ENCODE measurements at regions not wholly inside any gene's neighbourhood (a gene's known extent, or its start where the extent isn't known, plus 50 kb on each side); places are given as distances from the start of the nearest gene placed in this dataset.

- TF ChIP-seq, protein P1, sequence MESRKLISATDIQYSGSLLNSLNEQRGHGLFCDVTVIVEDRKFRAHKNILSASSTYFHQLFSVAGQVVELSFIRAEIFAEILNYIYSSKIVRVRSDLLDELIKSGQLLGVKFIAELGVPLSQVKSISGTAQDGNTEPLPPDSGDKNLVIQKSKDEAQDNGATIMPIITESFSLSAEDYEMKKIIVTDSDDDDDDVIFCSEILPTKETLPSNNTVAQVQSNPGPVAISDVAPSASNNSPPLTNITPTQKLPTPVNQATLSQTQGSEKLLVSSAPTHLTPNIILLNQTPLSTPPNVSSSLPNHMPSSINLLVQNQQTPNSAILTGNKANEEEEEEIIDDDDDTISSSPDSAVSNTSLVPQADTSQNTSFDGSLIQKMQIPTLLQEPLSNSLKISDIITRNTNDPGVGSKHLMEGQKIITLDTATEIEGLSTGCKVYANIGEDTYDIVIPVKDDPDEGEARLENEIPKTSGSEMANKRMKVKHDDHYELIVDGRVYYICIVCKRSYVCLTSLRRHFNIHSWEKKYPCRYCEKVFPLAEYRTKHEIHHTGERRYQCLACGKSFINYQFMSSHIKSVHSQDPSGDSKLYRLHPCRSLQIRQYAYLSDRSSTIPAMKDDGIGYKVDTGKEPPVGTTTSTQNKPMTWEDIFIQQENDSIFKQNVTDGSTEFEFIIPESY (IDR thresholded peaks at IDR 0.05): no peak
Observed at GRCh38 chrX:130560544-130560943, 158.8 kb downstream of the RBMX2 start (continued).

DNA sequence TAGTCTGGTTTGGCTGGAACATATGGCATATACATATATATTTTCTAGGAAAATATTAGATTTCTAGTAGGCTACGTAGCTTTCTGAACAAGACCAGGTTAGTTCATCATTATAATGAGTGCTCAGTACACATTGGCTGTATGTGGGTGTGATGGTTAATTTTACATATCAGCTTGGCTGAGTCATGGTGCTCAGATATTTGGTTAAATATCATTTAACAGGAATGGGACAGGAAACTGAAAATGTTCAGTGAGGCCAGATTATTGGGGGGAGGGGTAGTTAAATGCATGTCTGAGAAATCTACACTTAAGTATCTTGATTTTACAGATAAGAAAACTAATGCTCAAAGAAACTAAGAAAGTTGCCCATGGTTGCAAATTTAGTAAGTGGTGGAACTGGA lies 160.1 kb downstream of the RBMX2 start:
- H3K27ac ChIP-seq (ENCODE audit: low read depth in 1 of 2, low read length in 2 of 2): no peak overlapping the region
- H3K27me3 ChIP-seq (ENCODE audit: control insufficient read depth in 4 of 4, insufficient read depth in 4 of 4, low read length in 3 of 4): no peaks in the 10 kb centered on the region
- DNase-seq (ENCODE audit: low spot score): no peak
- H3K36me3 ChIP-seq (ENCODE audit: control insufficient read depth in 4 of 4, insufficient read depth in 3 of 4, low read depth in 1 of 4, low read length in 3 of 4): no peaks in the 10 kb centered on the region
- no peaks in the 10 kb centered on the region for H3K9me3 ChIP-seq (ENCODE audit: control insufficient read depth in 4 of 4, low read length in 3 of 4)
- H3K9ac ChIP-seq (ENCODE audit: low read depth in 1 of 2, low read length in 2 of 2): no peak overlapping the region
- TF ChIP-seq RXRA (IDR thresholded peaks at IDR 0.05) (no peak), JUND (IDR thresholded peaks at IDR 0.05) (no peak), FOXA1 (IDR thresholded peaks at IDR 0.05) (no peak), RAD21 (IDR thresholded peaks at IDR 0.05) (no peak), NR2F2 (IDR thresholded peaks at IDR 0.05) (no peak), MAX (IDR thresholded peaks at IDR 0.05) (no peak), FOXA2 (IDR thresholded peaks at IDR 0.05) (no peak), EGR1 (IDR thresholded peaks at IDR 0.05; ENCODE audit: low read depth in 2 of 2) (no peak), GABPA (IDR thresholded peaks at IDR 0.05 in 1 of 2, conservative IDR thresholded peaks at IDR 0.05 in 1 of 2) (no peak), SP1 (IDR thresholded peaks at IDR 0.05) (no peak), ATF3 (IDR thresholded peaks at IDR 0.05) (no peak), HNF4A (conservative IDR thresholded peaks at IDR 0.05) (no peak), CTCF (IDR thresholded peaks at IDR 0.05; ENCODE audit: low read depth, low read length, missing input control) (no peak), REST (IDR thresholded peaks at IDR 0.05) (no peak), YY1 (IDR thresholded peaks at IDR 0.05) (no peak), HNF4G (IDR thresholded peaks at IDR 0.05) (no peak)
- no peaks in the 10 kb centered on the region for H3K4me1 ChIP-seq (ENCODE audit: control insufficient read depth in 4 of 4, insufficient read depth in 4 of 4, low read length in 3 of 4)
- 91% methylated on average over 1 of the region's 1 CpG for WGBS
- H3K4me3 ChIP-seq (ENCODE audit: low read depth in 1 of 3, low read length in 3 of 3): no peak overlapping the region
